ENCODE measurements at regions not wholly inside any gene's neighbourhood (a gene's known extent, or its start where the extent isn't known, plus 50 kb on each side); places are given as distances from the start of the nearest gene placed in this dataset.

- peak; percentile 55 to 85 (median 71) for DNase-seq
These were observed 99.9 kb upstream of the FGF3 start for GRCh38 chr11:69918938-69919650.

- DNase-seq: no peak
These were observed 100.6 kb upstream of the FGF3 start for GRCh38 chr11:69919659-69920344.

GRCh38 chr11:69920345-69921127 lies 101.3 kb upstream of the FGF3 start:
- no peak for DNase-seq

GRCh38 chr11:69921128-69922014 lies 102.2 kb upstream of the FGF3 start:
- no peak for DNase-seq

- no peak for DNase-seq
These were observed 102.9 kb upstream of the FGF3 start for GRCh38 chr11:69922015-69922595.

- no peak for DNase-seq
These were observed 103.4 kb upstream of the FGF3 start for GRCh38 chr11:69922596-69923111.

- no peak for DNase-seq
These were observed 104.0 kb upstream of the FGF3 start for GRCh38 chr11:69923196-69923595.

GRCh38 chr11:69923641-69924307 lies 104.6 kb upstream of the FGF3 start:
- no peak for DNase-seq

GRCh38 chr11:69924308-69925161 lies 105.3 kb upstream of the FGF3 start:
- no peak for DNase-seq

- no peak for DNase-seq
These were observed 106.4 kb upstream of the FGF3 start for GRCh38 chr11:69925366-69926196.

- no peak for DNase-seq
These were observed 107.3 kb upstream of the FGF3 start for GRCh38 chr11:69926376-69927050.

- no peak for DNase-seq
These were observed 108.9 kb upstream of the FGF3 start for GRCh38 chr11:69928121-69928520.

- no peak for DNase-seq
These were observed 109.8 kb upstream of the FGF3 start for GRCh38 chr11:69928975-69929374.

GRCh38 chr11:69930081-69931059 lies 111.2 kb upstream of the FGF3 start:
- no peak for DNase-seq

GRCh38 chr11:69931060-69931910 lies 112.1 kb upstream of the FGF3 start:
- no peak for DNase-seq

Data from suppressor macrophage (primary cell).